ENCODE measurements at regions not wholly inside any gene's neighbourhood (a gene's known extent, or its start where the extent isn't known, plus 50 kb on each side); places are given as distances from the start of the nearest gene placed in this dataset.

DNA sequence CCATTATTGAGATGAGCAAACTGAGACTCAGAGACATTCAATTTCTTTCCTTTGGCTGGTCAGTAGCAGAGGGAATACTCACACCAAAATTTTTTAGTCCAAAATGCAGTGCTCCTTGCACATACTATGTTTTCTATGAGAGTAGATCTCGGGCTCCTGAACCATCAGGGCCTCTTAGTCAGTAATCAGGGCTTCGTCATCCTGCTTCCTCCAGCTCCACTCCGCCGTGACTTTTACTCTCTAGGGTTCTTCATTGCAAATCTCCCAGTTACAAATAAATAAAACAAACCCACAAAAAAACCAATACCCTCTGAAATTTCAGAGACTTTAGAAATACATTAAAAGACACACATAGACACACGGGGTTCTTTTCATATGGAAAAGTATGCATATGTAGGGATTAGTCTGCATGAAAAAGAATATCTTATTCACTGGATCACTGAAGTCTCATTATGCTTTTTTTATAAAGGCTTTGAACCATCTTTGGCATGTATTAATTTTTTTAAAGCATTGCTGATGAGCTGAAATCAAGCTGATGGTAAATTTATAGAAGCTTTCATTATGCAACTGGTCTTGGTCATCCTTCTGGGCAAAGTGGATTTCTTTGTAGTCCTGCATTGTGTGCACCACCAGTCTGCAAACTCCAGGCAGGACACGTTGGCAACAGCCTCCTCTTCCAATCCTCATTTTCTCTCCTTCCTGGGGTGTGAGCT lies 235.0 kb downstream of the ICOS start:
- no peak overlapping the region for H3K4me3 Mint-ChIP-seq (ENCODE audit: unreplicated experiment)
- no peaks in the 10 kb centered on the region for H3K36me3 Mint-ChIP-seq (ENCODE audit: unreplicated experiment)
- no peak overlapping the region for H3K27ac Mint-ChIP-seq (ENCODE audit: unreplicated experiment)
- no peak for TF ChIP-seq CTCF (IDR thresholded peaks at IDR 0.05; ENCODE audit: partially characterized antibody, unreplicated experiment)
- H3K9me3 Mint-ChIP-seq (ENCODE audit: unreplicated experiment), result peaks cover 3% of the 10 kb centered on the region
- H3K4me1 Mint-ChIP-seq (ENCODE audit: low read depth, unreplicated experiment), result peaks cover 2% of the 10 kb centered on the region
- no peaks in the 10 kb centered on the region for H3K27me3 Mint-ChIP-seq (ENCODE audit: unreplicated experiment)
- no peak for DNase-seq

- no peak for DNase-seq
- Mint-ChIP-seq H3K4me1 (ENCODE audit: low read depth, unreplicated experiment) (peaks cover 2% of the 10 kb centered on the region), H3K36me3 (ENCODE audit: unreplicated experiment) (no peaks in the 10 kb centered on the region), H3K9me3 (ENCODE audit: unreplicated experiment) (peaks cover 3% of the 10 kb centered on the region), H3K27ac (ENCODE audit: unreplicated experiment) (no peak overlapping the region), H3K27me3 (ENCODE audit: unreplicated experiment) (no peaks in the 10 kb centered on the region), H3K4me3 (ENCODE audit: unreplicated experiment) (no peak overlapping the region)
- no peak for TF ChIP-seq CTCF (IDR thresholded peaks at IDR 0.05; ENCODE audit: partially characterized antibody, unreplicated experiment)
Observed at GRCh38 chr2:204172145-204172600, 235.6 kb downstream of the ICOS start.

DNA sequence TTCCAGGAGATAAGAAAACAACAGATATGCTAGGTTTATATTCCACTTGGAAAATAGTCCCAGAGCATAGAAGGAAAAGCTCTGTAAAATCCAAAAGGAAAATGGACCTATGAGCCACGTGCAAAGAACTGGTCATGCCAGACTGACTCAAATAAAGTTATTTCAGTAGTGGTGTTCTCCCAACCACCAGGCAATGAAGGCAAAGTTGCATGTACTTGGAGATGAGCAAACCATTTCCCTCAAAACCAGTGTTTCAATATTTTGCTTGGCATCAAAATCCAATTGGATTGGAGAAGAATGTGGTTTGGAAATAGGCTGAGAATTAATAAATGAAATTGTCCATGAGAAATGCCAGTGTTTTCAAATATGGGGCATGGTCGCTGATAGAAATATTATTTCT lies 237.5 kb downstream of the ICOS start:
- Mint-ChIP-seq H3K4me1 (ENCODE audit: low read depth, unreplicated experiment) (peaks cover 2% of the 10 kb centered on the region), H3K27me3 (ENCODE audit: unreplicated experiment) (no peaks in the 10 kb centered on the region), H3K27ac (ENCODE audit: unreplicated experiment) (no peak overlapping the region), H3K9me3 (ENCODE audit: unreplicated experiment) (peaks cover 3% of the 10 kb centered on the region), H3K4me3 (ENCODE audit: unreplicated experiment) (no peak overlapping the region), H3K36me3 (ENCODE audit: unreplicated experiment) (no peaks in the 10 kb centered on the region)
- DNase-seq, result no peak
- TF ChIP-seq CTCF (IDR thresholded peaks at IDR 0.05; ENCODE audit: partially characterized antibody, unreplicated experiment), result no peak

- H3K27me3 Mint-ChIP-seq (ENCODE audit: unreplicated experiment), result no peaks in the 10 kb centered on the region
- H3K4me1 Mint-ChIP-seq (ENCODE audit: low read depth, unreplicated experiment), result peaks cover 2% of the 10 kb centered on the region
- H3K9me3 Mint-ChIP-seq (ENCODE audit: unreplicated experiment), result no peaks in the 10 kb centered on the region
- H3K4me3 Mint-ChIP-seq (ENCODE audit: unreplicated experiment), result no peak overlapping the region
- TF ChIP-seq CTCF (IDR thresholded peaks at IDR 0.05; ENCODE audit: partially characterized antibody, unreplicated experiment), result no peak
- no peaks in the 10 kb centered on the region for H3K36me3 Mint-ChIP-seq (ENCODE audit: unreplicated experiment)
- DNase-seq, result no peak
- no peak overlapping the region for H3K27ac Mint-ChIP-seq (ENCODE audit: unreplicated experiment)
Observed at GRCh38 chr2:204175552-204176271, 239.1 kb downstream of the ICOS start.

GRCh38 chr2:204176306-204176705 lies 239.7 kb downstream of the ICOS start:
- DNase-seq, result no peak
- no peak overlapping the region for H3K27ac Mint-ChIP-seq (ENCODE audit: unreplicated experiment)
- no peaks in the 10 kb centered on the region for H3K36me3 Mint-ChIP-seq (ENCODE audit: unreplicated experiment)
- no peaks in the 10 kb centered on the region for H3K27me3 Mint-ChIP-seq (ENCODE audit: unreplicated experiment)
- peaks cover 2% of the 10 kb centered on the region for H3K4me1 Mint-ChIP-seq (ENCODE audit: low read depth, unreplicated experiment)
- TF ChIP-seq CTCF (IDR thresholded peaks at IDR 0.05; ENCODE audit: partially characterized antibody, unreplicated experiment), result no peak
- no peak overlapping the region for H3K4me3 Mint-ChIP-seq (ENCODE audit: unreplicated experiment)
- H3K9me3 Mint-ChIP-seq (ENCODE audit: unreplicated experiment), result no peaks in the 10 kb centered on the region
